ENCODE measurements at regions not wholly inside any gene's neighbourhood (a gene's known extent, or its start where the extent isn't known, plus 50 kb on each side); places are given as distances from the start of the nearest gene placed in this dataset.

DNA sequence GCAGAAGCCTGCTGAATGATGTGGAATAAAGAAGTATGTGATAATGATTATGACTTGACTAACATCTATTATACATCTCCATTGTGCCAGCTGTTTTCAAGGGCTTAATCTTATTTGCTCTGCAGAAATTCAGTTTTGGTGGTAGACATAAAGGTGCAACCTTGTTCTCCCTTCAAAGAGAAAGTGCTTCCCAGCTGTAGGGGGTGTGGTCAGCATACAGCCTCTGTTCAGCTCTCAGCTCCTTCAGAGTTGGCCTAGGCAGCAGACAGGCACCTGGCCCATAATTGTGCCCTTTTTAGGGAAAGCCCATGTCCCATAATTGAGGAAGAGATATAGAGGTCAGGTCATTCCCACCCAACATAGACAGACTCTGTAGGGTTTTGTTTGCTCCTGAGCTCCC, 104.3 kb upstream of the EOMES start:
- TF ChIP-seq SIN3A (IDR thresholded peaks at IDR 0.05; ENCODE audit: low read depth), result no peak
- TF ChIP-seq EZH2 (IDR thresholded peaks at IDR 0.05), result no peak
- TF ChIP-seq, protein P1, sequence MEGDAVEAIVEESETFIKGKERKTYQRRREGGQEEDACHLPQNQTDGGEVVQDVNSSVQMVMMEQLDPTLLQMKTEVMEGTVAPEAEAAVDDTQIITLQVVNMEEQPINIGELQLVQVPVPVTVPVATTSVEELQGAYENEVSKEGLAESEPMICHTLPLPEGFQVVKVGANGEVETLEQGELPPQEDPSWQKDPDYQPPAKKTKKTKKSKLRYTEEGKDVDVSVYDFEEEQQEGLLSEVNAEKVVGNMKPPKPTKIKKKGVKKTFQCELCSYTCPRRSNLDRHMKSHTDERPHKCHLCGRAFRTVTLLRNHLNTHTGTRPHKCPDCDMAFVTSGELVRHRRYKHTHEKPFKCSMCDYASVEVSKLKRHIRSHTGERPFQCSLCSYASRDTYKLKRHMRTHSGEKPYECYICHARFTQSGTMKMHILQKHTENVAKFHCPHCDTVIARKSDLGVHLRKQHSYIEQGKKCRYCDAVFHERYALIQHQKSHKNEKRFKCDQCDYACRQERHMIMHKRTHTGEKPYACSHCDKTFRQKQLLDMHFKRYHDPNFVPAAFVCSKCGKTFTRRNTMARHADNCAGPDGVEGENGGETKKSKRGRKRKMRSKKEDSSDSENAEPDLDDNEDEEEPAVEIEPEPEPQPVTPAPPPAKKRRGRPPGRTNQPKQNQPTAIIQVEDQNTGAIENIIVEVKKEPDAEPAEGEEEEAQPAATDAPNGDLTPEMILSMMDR (IDR thresholded peaks at IDR 0.05 in 2 of 3, conservative IDR thresholded peaks at IDR 0.05 in 1 of 3; ENCODE audit: borderline replicate concordance in 1 of 3, insufficient read depth in 1 of 3, low read depth in 2 of 3, low read length in 2 of 3), result no peak
- TF ChIP-seq POLR2A (IDR thresholded peaks at IDR 0.05; ENCODE audit: borderline replicate concordance, extremely low read depth, insufficient read depth, insufficient read length), result no peak
